B cell (primary cell): ENCODE measurements at regions not wholly inside any gene's neighbourhood (a gene's known extent, or its start where the extent isn't known, plus 50 kb on each side); places are given as distances from the start of the nearest gene placed in this dataset.

Experiments used
- CTCF ChIP-seq: fragments of 200-600 bp; IDR thresholded peaks from one replicate; pipeline ENCODE4 v1.8.0; 2022; ENCODE audit warnings: antibody characterized with exemption, mild to moderate bottlenecking
- EZH2 ChIP-seq: IDR thresholded peaks from 2 replicates; pipeline ENCODE4 v1.6.1; 2012; ENCODE audit warnings: borderline replicate concordance, low read depth, mild to moderate bottlenecking, moderate library complexity, low read length; ENCODE audit not compliant: insufficient read depth, poor library complexity, severe bottlenecking

GRCh38 chr5:40429258-40430100, 250.2 kb upstream of the PTGER4 start:
- no peak for TF ChIP-seq EZH2
- TF ChIP-seq CTCF: no peak
